Vagina (tissue), 2 donors: ENCODE measurements at regions not wholly inside any gene's neighbourhood (a gene's known extent, or its start where the extent isn't known, plus 50 kb on each side); places are given as distances from the start of the nearest gene placed in this dataset.

Experiments
- DNase-seq, 2 donors: peaks; one replicate each; pipeline ENCODE4 v3.0.0-alpha.2; 2017; ENCODE audit errors: extremely low spot score in 2 of 2
- H3K27ac ChIP-seq: fragments of 200-600 bp; sonication (generic); one replicate; pipeline ENCODE4 v1.5.1; 2019
- H3K27me3 ChIP-seq: fragments of 200-600 bp; sonication (generic); one replicate; pipeline ENCODE4 v1.5.1; 2019
- H3K36me3 ChIP-seq, 2 donors: fragments of 200-600 bp; sonication (generic); one replicate each; pipeline ENCODE4 v1.5.1; 2017 to 2019
- H3K4me1 ChIP-seq: fragments of 200-600 bp; sonication (generic); one replicate; pipeline ENCODE4 v1.5.1; 2019
- H3K4me3 ChIP-seq, 2 donors: fragments of 200-600 bp; sonication (generic); 1 replicate in 1 of 2; 2 replicates in 1 of 2; pipeline ENCODE4 v1.5.1; 2016 to 2019
- H3K9me3 ChIP-seq: fragments of 200-600 bp; sonication (generic); one replicate; pipeline ENCODE4 v1.5.1; 2019
- CTCF ChIP-seq, 3 experiments: fragments of 450-650 bp in 2 of 3; fragments of 200-600 bp in 1 of 3; sonication (generic) in 1 of 3; IDR thresholded peaks; one replicate each; pipeline ENCODE4 v1.5.1; 2017 to 2019; ENCODE audit warnings: antibody characterized with exemption in 3 of 3, mild to moderate bottlenecking in 2 of 3, moderate library complexity in 2 of 3
- POLR2A ChIP-seq, 2 donors: fragments of 450-650 bp; IDR thresholded peaks; one replicate each; pipeline ENCODE4 v1.6.1; 2017; ENCODE audit warnings: antibody characterized with exemption in 2 of 2, mild to moderate bottlenecking in 2 of 2, moderate library complexity in 2 of 2
- POLR2AphosphoS5 ChIP-seq, 2 donors: sonication (generic); formaldehyde crosslinking; IDR thresholded peaks; one replicate each; pipeline ENCODE4 v1.9.0; 2017; ENCODE audit warnings: antibody characterized with exemption in 2 of 2, mild to moderate bottlenecking in 2 of 2, low read depth in 1 of 2; ENCODE audit not compliant: insufficient read depth in 1 of 2
- intact Hi-C: fragments of 100-400 bp; cut with DNase I; formaldehyde crosslinking; loops from one replicate; pipeline ENCODE4 v1.15.1; 2023

GRCh38 chr10:4483811-4484210, 342.2 kb upstream of the AKR1E2 start:
- Histone ChIP-seq H3K4me3 (no peak overlapping the region), H3K27ac (no peak overlapping the region), H3K27me3 (no peaks in the 10 kb centered on the region), H3K4me1 (no peaks in the 10 kb centered on the region), H3K9me3 (no peaks in the 10 kb centered on the region), H3K36me3 (no peaks in the 10 kb centered on the region)
- DNase-seq: no peak
- intact Hi-C loops: no loop called here
- TF ChIP-seq POLR2AphosphoS5 (IDR thresholded peaks at IDR 0.05; ENCODE audit: insufficient read depth in 1 of 2, low read depth in 1 of 2): no peak
- TF ChIP-seq CTCF (IDR thresholded peaks at IDR 0.05): no peak
- no peak for TF ChIP-seq POLR2A (IDR thresholded peaks at IDR 0.05)

GRCh38 chr10:4482659-4483058, 343.3 kb upstream of the AKR1E2 start:
- TF ChIP-seq POLR2AphosphoS5 (IDR thresholded peaks at IDR 0.05; ENCODE audit: insufficient read depth in 1 of 2, low read depth in 1 of 2): no peak
- no peak for TF ChIP-seq POLR2A (IDR thresholded peaks at IDR 0.05)
- TF ChIP-seq CTCF (IDR thresholded peaks at IDR 0.05): no peak
- no peak for DNase-seq

GRCh38 chr10:4481192-4481591, 344.8 kb upstream of the AKR1E2 start:
- TF ChIP-seq POLR2A (IDR thresholded peaks at IDR 0.05) (no peak), CTCF (IDR thresholded peaks at IDR 0.05) (no peak), POLR2AphosphoS5 (IDR thresholded peaks at IDR 0.05; ENCODE audit: insufficient read depth in 1 of 2, low read depth in 1 of 2) (no peak)
- intact Hi-C loops: no loop called here
- Histone ChIP-seq H3K36me3 (no peaks in the 10 kb centered on the region), H3K9me3 (no peaks in the 10 kb centered on the region), H3K4me3 (no peak overlapping the region), H3K4me1 (no peaks in the 10 kb centered on the region), H3K27me3 (no peaks in the 10 kb centered on the region), H3K27ac (no peak overlapping the region)
- DNase-seq: no peak

More at GRCh38 chr10:4482659-4483058, 343.3 kb upstream of the AKR1E2 start:
- Histone ChIP-seq H3K27ac (no peak overlapping the region), H3K4me1 (no peaks in the 10 kb centered on the region), H3K9me3 (no peaks in the 10 kb centered on the region), H3K27me3 (no peaks in the 10 kb centered on the region), H3K36me3 (no peaks in the 10 kb centered on the region), H3K4me3 (no peak overlapping the region)
- intact Hi-C loops: no loop called here

- no peak overlapping the region for H3K4me3 ChIP-seq
These were observed 346.7 kb upstream of the AKR1E2 start for GRCh38 chr10:4479342-4479741.

GRCh38 chr10:4477664-4478063, 348.3 kb upstream of the AKR1E2 start:
- Histone ChIP-seq H3K27me3 (no peaks in the 10 kb centered on the region), H3K4me3 (no peak overlapping the region), H3K27ac (no peak overlapping the region), H3K9me3 (no peaks in the 10 kb centered on the region), H3K4me1 (no peaks in the 10 kb centered on the region), H3K36me3 (no peaks in the 10 kb centered on the region)
- DNase-seq: no peak
- TF ChIP-seq POLR2AphosphoS5 (IDR thresholded peaks at IDR 0.05; ENCODE audit: insufficient read depth in 1 of 2, low read depth in 1 of 2) (no peak), POLR2A (IDR thresholded peaks at IDR 0.05) (no peak), CTCF (IDR thresholded peaks at IDR 0.05) (no peak)
- intact Hi-C loops: no loop called here

More at GRCh38 chr10:4479342-4479741, 346.7 kb upstream of the AKR1E2 start:
- intact Hi-C loops: no loop called here
- DNase-seq: no peak
- Histone ChIP-seq H3K27ac (no peak overlapping the region), H3K4me1 (no peaks in the 10 kb centered on the region), H3K9me3 (no peaks in the 10 kb centered on the region), H3K36me3 (no peaks in the 10 kb centered on the region), H3K27me3 (no peaks in the 10 kb centered on the region)
- TF ChIP-seq CTCF (IDR thresholded peaks at IDR 0.05) (no peak), POLR2A (IDR thresholded peaks at IDR 0.05) (no peak)
